GM10266 (cell line): ENCODE measurements at regions not wholly inside any gene's neighbourhood (a gene's known extent, or its start where the extent isn't known, plus 50 kb on each side); places are given as distances from the start of the nearest gene placed in this dataset.

ENCODE experiments used
- DNase-seq: peaks from one replicate; pipeline ENCODE4 v3.0.0; 2012; ENCODE audit errors: extremely low spot score
- CTCF ChIP-seq: IDR thresholded peaks from 2 replicates; pipeline ENCODE4 v1.5.1; 2012; ENCODE audit warnings: mild to moderate bottlenecking, low read depth; ENCODE audit not compliant: control insufficient read depth, insufficient read depth; ENCODE audit errors: missing control alignments

GRCh38 chr10:78746155-78746763, 322.5 kb upstream of the ZMIZ1 start:
- no peak for DNase-seq

GRCh38 chr10:78747401-78748234, 321.1 kb upstream of the ZMIZ1 start:
- DNase-seq: no peak
- TF ChIP-seq CTCF: no peak

More at GRCh38 chr10:78746155-78746763, 322.5 kb upstream of the ZMIZ1 start:
- TF ChIP-seq CTCF: no peak

GRCh38 chr10:78748235-78748533, 320.6 kb upstream of the ZMIZ1 start:
- no peak for TF ChIP-seq CTCF

GRCh38 chr10:78749200-78749599, 319.6 kb upstream of the ZMIZ1 start:
- no peak for TF ChIP-seq CTCF
- DNase-seq: no peak

More at GRCh38 chr10:78748235-78748533, 320.6 kb upstream of the ZMIZ1 start:
- no peak for DNase-seq

- TF ChIP-seq CTCF: no peak
- no peak for DNase-seq
Observed at GRCh38 chr10:78749898-78750297, 318.9 kb upstream of the ZMIZ1 start.

- no peak for TF ChIP-seq CTCF
- DNase-seq: no peak
Observed at GRCh38 chr10:78750418-78750817, 318.3 kb upstream of the ZMIZ1 start.

- TF ChIP-seq CTCF: no peak
- DNase-seq: no peak
Observed at GRCh38 chr10:78751716-78752115, 317.1 kb upstream of the ZMIZ1 start.
